Esophagus muscularis mucosa (tissue), 3 donors: ENCODE measurements at regions not wholly inside any gene's neighbourhood (a gene's known extent, or its start where the extent isn't known, plus 50 kb on each side); places are given as distances from the start of the nearest gene placed in this dataset.

Source experiments
- POLR2A ChIP-seq: fragments of 450-650 bp; IDR thresholded peaks from one replicate; pipeline ENCODE4 v1.6.1; 2017; ENCODE audit warnings: antibody characterized with exemption, moderate library complexity, mild to moderate bottlenecking, low read depth
- TF ChIP-seq, protein P1 (sequence below), 3 experiments: fragments of 200-600 bp in 2 of 3; fragments of 450-650 bp in 1 of 3; sonication (generic) in 2 of 3; IDR thresholded peaks; one replicate each; pipeline ENCODE4 v1.5.1; 2017 to 2019; ENCODE audit warnings: antibody characterized with exemption in 3 of 3, mild to moderate bottlenecking in 2 of 3, moderate library complexity in 1 of 3

DNA sequence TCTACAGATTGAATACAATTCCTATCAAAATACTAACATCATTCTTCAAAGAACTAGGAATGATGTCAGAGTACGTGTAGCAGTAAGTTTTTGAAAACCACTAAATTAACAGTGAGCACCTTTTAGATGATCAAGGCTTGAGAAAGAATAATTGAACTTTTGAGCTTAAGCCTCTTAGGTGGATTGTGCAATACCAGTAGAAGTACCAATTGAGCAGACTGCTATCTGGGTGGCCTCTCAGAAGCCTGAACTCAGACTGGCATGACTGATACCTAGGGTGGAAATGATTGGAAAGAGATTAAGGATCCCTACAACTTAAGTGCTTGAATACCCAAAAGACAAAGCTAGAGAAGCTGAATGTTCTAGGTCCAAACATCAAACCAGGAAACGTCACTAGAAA is 200.3 kb upstream of the GALNTL6 start:
- TF ChIP-seq, protein P1, sequence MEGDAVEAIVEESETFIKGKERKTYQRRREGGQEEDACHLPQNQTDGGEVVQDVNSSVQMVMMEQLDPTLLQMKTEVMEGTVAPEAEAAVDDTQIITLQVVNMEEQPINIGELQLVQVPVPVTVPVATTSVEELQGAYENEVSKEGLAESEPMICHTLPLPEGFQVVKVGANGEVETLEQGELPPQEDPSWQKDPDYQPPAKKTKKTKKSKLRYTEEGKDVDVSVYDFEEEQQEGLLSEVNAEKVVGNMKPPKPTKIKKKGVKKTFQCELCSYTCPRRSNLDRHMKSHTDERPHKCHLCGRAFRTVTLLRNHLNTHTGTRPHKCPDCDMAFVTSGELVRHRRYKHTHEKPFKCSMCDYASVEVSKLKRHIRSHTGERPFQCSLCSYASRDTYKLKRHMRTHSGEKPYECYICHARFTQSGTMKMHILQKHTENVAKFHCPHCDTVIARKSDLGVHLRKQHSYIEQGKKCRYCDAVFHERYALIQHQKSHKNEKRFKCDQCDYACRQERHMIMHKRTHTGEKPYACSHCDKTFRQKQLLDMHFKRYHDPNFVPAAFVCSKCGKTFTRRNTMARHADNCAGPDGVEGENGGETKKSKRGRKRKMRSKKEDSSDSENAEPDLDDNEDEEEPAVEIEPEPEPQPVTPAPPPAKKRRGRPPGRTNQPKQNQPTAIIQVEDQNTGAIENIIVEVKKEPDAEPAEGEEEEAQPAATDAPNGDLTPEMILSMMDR (IDR thresholded peaks at IDR 0.05): no peak
- no peak for TF ChIP-seq POLR2A
